ENCODE measurements at regions not wholly inside any gene's neighbourhood (a gene's known extent, or its start where the extent isn't known, plus 50 kb on each side); places are given as distances from the start of the nearest gene placed in this dataset.

GRCh38 chr3:112746675-112747280, 99.9 kb downstream of the CD200R1L start:
- Histone ChIP-seq H3K9ac (ENCODE audit: low read length) (no peak overlapping the region), H3K79me2 (ENCODE audit: low read length) (no peaks in the 10 kb centered on the region), H4K20me1 (ENCODE audit: insufficient read depth, low read length) (no peaks in the 10 kb centered on the region), H3K27ac (ENCODE audit: low read length) (no peak overlapping the region), H3K9me3 (replicated peaks; ENCODE audit: insufficient read depth, low read length) (no peaks in the 10 kb centered on the region), H3K9me2 (replicated peaks; ENCODE audit: insufficient read depth, low read length) (no peaks in the 10 kb centered on the region), H3K4me1 (ENCODE audit: low read length) (peaks cover 17% of the 10 kb centered on the region), H3K4me2 (ENCODE audit: low read depth, low read length) (no peak overlapping the region), H3K36me3 (replicated peaks; ENCODE audit: insufficient read depth, low read length) (no peaks in the 10 kb centered on the region), H3K27me3 (replicated peaks; ENCODE audit: insufficient read depth, low read length) (no peaks in the 10 kb centered on the region), H2AFZ (ENCODE audit: low read length) (no peak overlapping the region), H3K4me3 (ENCODE audit: low read length) (no peak overlapping the region), H3F3A (ENCODE audit: insufficient read depth, low read length) (no peaks in the 10 kb centered on the region)
- no peak for TF ChIP-seq EZH2 (optimal IDR thresholded peaks at IDR 0.05; ENCODE audit: low read depth, low read length)
- no peak for TF ChIP-seq CTCF (IDR thresholded peaks at IDR 0.05; ENCODE audit: low read length)
- TF ChIP-seq EZH2phosphoT487 (IDR thresholded peaks at IDR 0.05; ENCODE audit: low read length), result no peak
- no peak for DNase-seq

- Histone ChIP-seq H3K79me2 (ENCODE audit: low read length) (no peaks in the 10 kb centered on the region), H4K20me1 (ENCODE audit: insufficient read depth, low read length) (no peaks in the 10 kb centered on the region), H3K9me2 (replicated peaks; ENCODE audit: insufficient read depth, low read length) (no peaks in the 10 kb centered on the region), H2AFZ (ENCODE audit: low read length) (no peak overlapping the region), H3K27me3 (replicated peaks; ENCODE audit: insufficient read depth, low read length) (no peaks in the 10 kb centered on the region), H3K27ac (ENCODE audit: low read length) (no peak overlapping the region), H3F3A (ENCODE audit: insufficient read depth, low read length) (no peaks in the 10 kb centered on the region), H3K4me3 (ENCODE audit: low read length) (no peak overlapping the region), H3K4me2 (ENCODE audit: low read depth, low read length) (no peak overlapping the region), H3K9me3 (replicated peaks; ENCODE audit: insufficient read depth, low read length) (no peaks in the 10 kb centered on the region), H3K9ac (ENCODE audit: low read length) (no peak overlapping the region), H3K36me3 (replicated peaks; ENCODE audit: insufficient read depth, low read length) (no peaks in the 10 kb centered on the region), H3K4me1 (ENCODE audit: low read length) (peaks cover 17% of the 10 kb centered on the region)
- TF ChIP-seq EZH2phosphoT487 (IDR thresholded peaks at IDR 0.05; ENCODE audit: low read length), result no peak
- TF ChIP-seq CTCF (IDR thresholded peaks at IDR 0.05; ENCODE audit: low read length), result no peak
- no peak for TF ChIP-seq EZH2 (optimal IDR thresholded peaks at IDR 0.05; ENCODE audit: low read depth, low read length)
- no peak for DNase-seq
Observed at GRCh38 chr3:112745567-112746248, 101.0 kb downstream of the CD200R1L start.

- Histone ChIP-seq H3K27me3 (replicated peaks; ENCODE audit: insufficient read depth, low read length) (no peaks in the 10 kb centered on the region), H4K20me1 (ENCODE audit: insufficient read depth, low read length) (no peaks in the 10 kb centered on the region), H3K9me3 (replicated peaks; ENCODE audit: insufficient read depth, low read length) (no peaks in the 10 kb centered on the region), H3K9ac (ENCODE audit: low read length) (no peak overlapping the region), H3K9me2 (replicated peaks; ENCODE audit: insufficient read depth, low read length) (no peaks in the 10 kb centered on the region), H3F3A (ENCODE audit: insufficient read depth, low read length) (no peaks in the 10 kb centered on the region), H3K27ac (ENCODE audit: low read length) (peak overlapping the region; percentile 45; the same call in 1 of the 2 replicates), H3K4me1 (ENCODE audit: low read length) (peaks cover 17% of the 10 kb centered on the region), H3K79me2 (ENCODE audit: low read length) (no peaks in the 10 kb centered on the region), H3K4me3 (ENCODE audit: low read length) (no peak overlapping the region), H3K4me2 (ENCODE audit: low read depth, low read length) (no peak overlapping the region), H2AFZ (ENCODE audit: low read length) (no peak overlapping the region), H3K36me3 (replicated peaks; ENCODE audit: insufficient read depth, low read length) (no peaks in the 10 kb centered on the region)
- TF ChIP-seq CTCF (IDR thresholded peaks at IDR 0.05; ENCODE audit: low read length) (no peak), EZH2phosphoT487 (IDR thresholded peaks at IDR 0.05; ENCODE audit: low read length) (no peak), EZH2 (optimal IDR thresholded peaks at IDR 0.05; ENCODE audit: low read depth, low read length) (no peak)
- peak; percentile 77 for DNase-seq
Observed at GRCh38 chr3:112744825-112745566, 101.7 kb downstream of the CD200R1L start.

Measured in MM.1S (cell line).